ENCODE measurements at regions not wholly inside any gene's neighbourhood (a gene's known extent, or its start where the extent isn't known, plus 50 kb on each side); places are given as distances from the start of the nearest gene placed in this dataset.

DNA sequence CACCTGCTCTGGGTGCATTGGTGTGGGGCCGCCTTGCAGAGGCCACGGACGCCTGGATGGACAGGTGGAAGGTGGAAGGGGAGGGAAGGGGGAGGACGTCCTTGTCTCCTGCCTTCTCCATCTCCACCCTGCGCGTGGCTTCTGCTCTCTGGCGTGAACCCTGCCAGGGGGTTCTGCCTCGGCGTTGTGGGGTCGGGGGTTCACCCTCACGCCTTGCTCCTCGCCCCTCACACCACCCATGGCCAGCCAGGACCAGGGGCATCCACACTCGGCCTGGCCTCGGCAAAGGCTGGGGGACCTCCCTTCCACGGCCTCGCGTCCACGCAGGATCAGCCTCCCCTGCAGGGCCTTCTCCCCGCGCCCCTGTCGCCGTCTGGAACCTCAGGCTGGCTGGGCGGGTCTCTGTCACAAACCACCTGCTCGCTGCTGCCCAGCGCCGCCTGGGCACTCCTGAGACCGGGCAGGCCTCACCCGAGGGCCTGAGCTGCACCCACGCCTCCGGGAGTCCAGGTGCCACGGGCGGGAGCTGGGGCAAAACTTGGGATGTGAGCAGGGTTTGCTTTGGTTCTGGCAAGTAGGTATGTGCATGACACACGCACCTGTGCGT, 655.9 kb downstream of the GALR1 start:
- no peak for ATAC-seq
- Histone ChIP-seq H3K79me2 (ENCODE audit: insufficient read depth, low read length) (no peaks in the 10 kb centered on the region), H3K27ac (ENCODE audit: extremely low read length, insufficient read depth, low read length) (no peak overlapping the region), H3K27me3 (ENCODE audit: control insufficient read depth in 1 of 2, insufficient read depth in 2 of 2, low read length in 2 of 2) (peaks cover 3 to 34% of the 10 kb centered on the region in 2 experiments; a peak in 4 of 5 replicates), H3K9me3 (ENCODE audit: low read length) (no peaks in the 10 kb centered on the region), H3K36me3 (replicated peaks in 1 of 2; ENCODE audit: control insufficient read depth in 1 of 2, insufficient read depth in 2 of 2, low read length in 2 of 2) (no peaks in the 10 kb centered on the region), H3K9ac (ENCODE audit: insufficient read depth, low read depth, low read length) (no peak overlapping the region), H3K4me1 (ENCODE audit: insufficient read depth, low read length) (no peaks in the 10 kb centered on the region), H2AFZ (ENCODE audit: low read length) (no peak overlapping the region), H3K4me3 (replicated peaks in 1 of 3; ENCODE audit: insufficient read depth in 1 of 3, low read depth in 2 of 3, low read length in 3 of 3) (no peak overlapping the region), H3K4me2 (ENCODE audit: low read depth, low read length) (no peak overlapping the region), H4K20me1 (ENCODE audit: insufficient read depth, low read length) (no peaks in the 10 kb centered on the region)
- no peak for FAIRE-seq
- no TSS peak for BruUV-seq (replicated peaks)
- intact Hi-C loops (cut with micrococcal nuclease; ENCODE audit: unreplicated experiment) = no loop called here
- POLR2A ChIA-PET = no interaction called here
- TF ChIP-seq ZNF570 (CRISPR knock-in tag; IDR thresholded peaks at IDR 0.05; ENCODE audit: borderline replicate concordance) = no peak
- CTCF ChIA-PET (ENCODE audit: low intra/inter-chr PET ratio, low total read pairs) = no interaction called here
- 37% methylated on average over 4 of the region's 34 CpGs for WGBS (ENCODE audit: low lambda C conversion rate)
- no peak for DNase-seq (ENCODE audit: low spot score)
- in situ Hi-C loops (cut with HindIII; ENCODE audit: extremely low pct_ligation_motif_present, low pct_unique_long_range_greater_than_20kb) = loop anchor here (25.0 kb wide), 1 partner anchor 1082 kb away; the partner anchor contains the start of gene SALL3

- intact Hi-C loops (cut with micrococcal nuclease; ENCODE audit: unreplicated experiment) (no loop called here), in situ Hi-C loops (cut with HindIII; ENCODE audit: extremely low pct_ligation_motif_present, low pct_unique_long_range_greater_than_20kb) (loop anchor here (25.0 kb wide), 1 partner anchor 1081 kb away; the partner anchor contains the start of gene SALL3)
- FAIRE-seq (no peak), DNase-seq (ENCODE audit: low spot score) (no peak), ATAC-seq (no peak)
- no TSS peak for BruUV-seq (replicated peaks)
- ChIA-PET CTCF (ENCODE audit: low intra/inter-chr PET ratio, low total read pairs) (no interaction called here), POLR2A (no interaction called here)
- Histone ChIP-seq H3K79me2 (ENCODE audit: insufficient read depth, low read length) (no peaks in the 10 kb centered on the region), H2AFZ (ENCODE audit: low read length) (no peak overlapping the region), H3K27ac (ENCODE audit: extremely low read length, insufficient read depth, low read length) (no peak overlapping the region), H4K20me1 (ENCODE audit: insufficient read depth, low read length) (no peaks in the 10 kb centered on the region), H3K4me1 (ENCODE audit: insufficient read depth, low read length) (no peaks in the 10 kb centered on the region), H3K4me2 (ENCODE audit: low read depth, low read length) (no peak overlapping the region), H3K9me3 (ENCODE audit: low read length) (no peaks in the 10 kb centered on the region), H3K4me3 (replicated peaks in 1 of 3; ENCODE audit: insufficient read depth in 1 of 3, low read depth in 2 of 3, low read length in 3 of 3) (no peak overlapping the region), H3K9ac (ENCODE audit: insufficient read depth, low read depth, low read length) (no peak overlapping the region), H3K36me3 (replicated peaks in 1 of 2; ENCODE audit: control insufficient read depth in 1 of 2, insufficient read depth in 2 of 2, low read length in 2 of 2) (no peaks in the 10 kb centered on the region), H3K27me3 (ENCODE audit: control insufficient read depth in 1 of 2, insufficient read depth in 2 of 2, low read length in 2 of 2) (peaks cover 3 to 41% of the 10 kb centered on the region in 2 experiments; a peak in 4 of 5 replicates)
- no peak for TF ChIP-seq ZNF737 (CRISPR knock-in tag; IDR thresholded peaks at IDR 0.05; ENCODE audit: borderline replicate concordance)
- 38% methylated on average over 24 of the region's 27 CpGs for WGBS (ENCODE audit: low lambda C conversion rate)
Observed at GRCh38 chr18:77906103-77906892, 656.6 kb downstream of the GALR1 start.

All from HepG2 (cell line).